ENCODE measurements at regions not wholly inside any gene's neighbourhood (a gene's known extent, or its start where the extent isn't known, plus 50 kb on each side); places are given as distances from the start of the nearest gene placed in this dataset.

GRCh38 chr17:79183293-79184158, 108.9 kb downstream of the ENGASE start:
- no peak for DNase-seq

- DNase-seq: no peak
These were observed 108.3 kb downstream of the ENGASE start for GRCh38 chr17:79183043-79183292.

DNA sequence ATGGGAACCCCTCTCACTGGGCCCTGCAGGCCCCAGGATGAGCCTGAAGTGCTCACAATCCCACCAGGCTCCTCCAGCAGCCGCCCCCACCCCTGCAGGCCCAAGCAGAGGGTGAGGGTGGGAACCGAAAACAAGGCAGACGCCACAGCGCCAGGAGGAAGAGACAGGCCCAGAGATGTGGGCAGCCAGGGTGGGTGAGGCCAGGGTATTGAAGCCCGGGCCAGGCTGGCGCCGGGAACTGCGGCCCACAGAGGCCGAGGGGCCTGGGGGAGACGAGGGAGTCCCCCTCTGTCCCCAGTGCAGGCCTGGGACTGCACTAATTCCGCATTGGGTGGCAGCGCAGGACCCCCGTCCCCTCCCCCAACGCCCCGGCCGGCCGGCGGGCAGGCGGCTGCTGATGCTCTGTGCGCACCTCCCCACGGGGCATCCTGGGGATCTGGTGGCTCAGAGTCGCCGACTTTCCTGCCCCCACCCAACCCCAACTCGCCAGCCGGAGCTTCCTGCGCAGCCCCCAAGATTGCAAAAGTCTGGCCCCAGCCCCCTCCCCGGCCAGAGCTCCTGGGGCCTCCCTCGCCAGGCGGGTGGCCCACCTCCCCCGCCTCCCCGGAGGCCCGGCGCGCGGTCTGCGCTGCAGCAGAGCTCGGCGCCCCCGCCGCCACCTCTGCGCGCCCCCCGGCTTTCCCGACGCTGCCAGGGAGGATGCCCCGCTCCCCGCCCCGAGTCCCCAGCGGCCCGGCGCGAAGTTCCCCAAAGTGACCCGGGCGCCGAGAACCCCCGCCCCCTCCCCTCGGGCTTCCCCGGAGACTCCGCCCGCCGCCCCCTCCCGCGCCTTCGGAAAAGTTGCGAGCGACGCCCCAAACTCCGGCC, 107.8 kb downstream of the ENGASE start:
- DNase-seq: no peak

DNA sequence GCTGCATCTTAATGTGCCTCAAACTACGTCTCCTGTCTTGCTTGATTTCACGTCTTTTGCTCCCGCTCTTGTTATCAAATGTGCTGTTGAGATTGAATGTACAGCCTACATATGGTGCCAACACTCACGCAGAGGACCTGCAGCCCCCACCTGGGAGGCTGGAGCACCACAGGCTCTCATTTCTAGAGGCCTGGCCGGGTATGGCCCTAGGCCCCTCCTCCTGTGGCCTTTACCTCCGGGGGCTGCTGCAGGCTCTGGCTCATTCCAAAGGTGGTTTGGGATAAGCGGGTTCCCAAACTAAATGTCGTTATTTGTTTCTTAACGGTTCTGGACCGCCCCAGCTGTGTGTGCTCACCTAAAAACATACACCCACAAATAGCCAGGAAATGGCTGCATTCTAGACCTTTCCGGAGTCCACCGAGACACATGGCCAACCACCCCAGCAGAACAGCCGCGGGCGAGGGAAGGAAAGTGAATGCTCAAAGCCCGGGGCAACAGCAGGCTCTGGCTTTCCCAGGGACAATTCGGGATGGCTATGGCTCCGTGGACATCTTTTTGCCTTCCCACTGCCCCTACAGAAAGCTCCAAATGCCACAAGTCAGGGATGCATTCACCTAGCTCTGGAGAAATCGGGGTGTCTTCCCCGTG, 105.9 kb downstream of the ENGASE start:
- DNase-seq: no peak

DNA sequence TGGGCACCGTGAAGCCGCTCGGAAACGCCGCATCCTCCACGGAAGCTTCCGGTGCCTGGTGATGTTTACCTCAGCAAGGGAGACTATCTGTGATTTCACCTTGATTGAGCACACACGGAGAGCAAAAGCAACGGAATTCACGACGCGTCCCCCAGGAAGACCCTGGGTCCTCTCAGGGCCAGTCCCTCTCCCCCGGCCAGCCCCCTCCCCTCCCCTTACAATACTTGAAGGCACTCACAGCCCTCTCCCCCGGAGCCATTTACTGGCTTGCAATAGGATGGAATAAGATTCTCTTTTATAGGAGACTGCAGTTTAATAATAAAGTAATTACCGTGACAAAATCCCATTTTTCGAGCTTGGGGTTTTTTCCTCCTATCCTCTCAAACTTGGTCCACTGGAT, 104.7 kb downstream of the ENGASE start:
- DNase-seq: no peak

GRCh38 chr17:79177877-79178276, 103.3 kb downstream of the ENGASE start:
- no peak for DNase-seq

- no peak for DNase-seq
These were observed 102.4 kb downstream of the ENGASE start for GRCh38 chr17:79176792-79177601.

DNA sequence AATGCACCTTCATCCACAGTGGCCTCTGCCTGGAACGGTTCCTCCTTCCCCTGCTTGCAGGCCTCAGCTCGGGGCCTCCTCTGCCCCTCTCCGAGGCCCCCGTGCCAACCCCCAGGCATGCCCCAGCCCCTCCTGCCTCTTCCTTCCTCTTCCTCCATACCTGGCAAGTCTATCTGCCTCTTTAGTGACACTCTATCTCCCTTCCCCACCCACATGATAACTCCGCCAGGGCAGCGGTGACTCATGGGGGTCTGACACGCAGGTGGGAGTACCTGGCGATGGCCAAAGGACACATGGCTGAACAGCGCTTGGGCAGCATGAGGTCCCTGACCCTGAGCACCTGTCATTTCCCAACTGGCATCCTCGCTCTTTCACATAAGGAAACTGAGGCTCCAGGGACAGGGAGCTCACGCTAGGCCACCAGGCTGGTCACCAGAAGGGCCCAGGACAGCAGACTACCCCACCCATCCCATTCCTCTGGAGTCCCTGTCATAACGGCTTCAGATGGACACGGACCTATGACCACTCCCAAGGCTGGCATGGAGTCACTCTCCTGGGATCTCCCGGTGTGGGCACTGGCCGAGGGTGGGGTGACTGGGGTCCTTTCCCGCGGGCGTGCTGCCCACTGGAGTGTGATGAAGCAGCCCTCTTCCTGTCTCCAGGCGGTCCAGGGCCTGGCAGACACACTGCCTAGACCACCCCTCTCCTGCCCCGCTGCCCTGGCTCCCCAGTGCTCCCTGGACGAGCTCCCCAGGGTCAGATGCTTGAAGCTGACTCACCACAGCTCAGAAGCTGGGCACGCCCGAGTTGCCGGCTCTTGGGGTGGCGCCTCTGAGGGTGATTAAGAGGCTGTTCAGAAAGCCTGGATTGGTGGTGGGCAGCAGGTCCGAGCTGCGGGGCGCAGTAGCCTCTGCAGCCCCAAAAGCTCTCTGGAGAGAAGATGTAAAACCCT, 100.6 kb downstream of the ENGASE start:
- no peak for DNase-seq

- no peak for DNase-seq
These were observed 99.7 kb downstream of the ENGASE start for GRCh38 chr17:79174193-79174765.

- no peak for DNase-seq
These were observed 96.6 kb downstream of the ENGASE start for GRCh38 chr17:79171188-79171587.

GRCh38 chr17:79169861-79170260, 95.2 kb downstream of the ENGASE start:
- DNase-seq: no peak

GRCh38 chr17:79169366-79169765, 94.7 kb downstream of the ENGASE start:
- DNase-seq: no peak

- no peak for DNase-seq
These were observed 93.9 kb downstream of the ENGASE start for GRCh38 chr17:79168486-79169055.

- DNase-seq: no peak
These were observed 92.9 kb downstream of the ENGASE start for GRCh38 chr17:79167486-79167885.

DNA sequence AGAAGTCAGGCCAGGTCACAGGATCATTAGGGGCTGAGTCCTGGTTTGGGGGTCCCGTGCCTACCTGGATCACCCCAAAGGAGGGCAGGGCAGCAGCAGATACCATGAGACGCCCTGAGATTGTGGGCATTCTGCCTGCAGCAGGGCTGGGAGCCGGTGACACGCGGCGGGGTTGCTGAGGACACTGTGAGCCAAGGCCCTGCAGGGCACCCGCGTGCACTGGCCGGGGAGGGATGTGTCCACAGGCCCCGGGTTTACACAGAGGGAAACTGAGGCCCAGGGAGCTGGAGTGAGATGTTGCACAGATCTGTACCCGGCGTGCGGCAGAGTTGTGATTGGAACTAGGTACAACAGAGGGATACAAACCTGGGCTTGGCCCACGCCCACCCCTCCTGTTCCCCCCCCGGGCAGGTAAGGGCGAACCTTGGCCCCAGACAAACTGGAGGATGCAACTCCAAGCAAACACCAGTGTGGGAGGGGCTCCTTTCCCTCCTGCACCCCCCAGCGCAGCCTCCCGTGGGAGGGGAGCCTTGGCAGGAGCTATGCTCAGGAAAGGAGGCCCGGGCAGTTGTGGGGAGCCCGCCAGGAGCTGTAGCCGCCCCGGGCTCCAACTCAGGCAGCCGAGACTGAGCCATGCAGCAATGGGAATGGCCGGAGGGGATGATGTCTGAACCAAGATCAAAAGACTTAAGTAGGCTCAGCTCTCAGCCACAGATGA, 91.3 kb downstream of the ENGASE start:
- DNase-seq: no peak

- DNase-seq: no peak
These were observed 90.5 kb downstream of the ENGASE start for GRCh38 chr17:79164913-79165695.

GRCh38 chr17:79164408-79164807, 89.8 kb downstream of the ENGASE start:
- DNase-seq: no peak

DNA sequence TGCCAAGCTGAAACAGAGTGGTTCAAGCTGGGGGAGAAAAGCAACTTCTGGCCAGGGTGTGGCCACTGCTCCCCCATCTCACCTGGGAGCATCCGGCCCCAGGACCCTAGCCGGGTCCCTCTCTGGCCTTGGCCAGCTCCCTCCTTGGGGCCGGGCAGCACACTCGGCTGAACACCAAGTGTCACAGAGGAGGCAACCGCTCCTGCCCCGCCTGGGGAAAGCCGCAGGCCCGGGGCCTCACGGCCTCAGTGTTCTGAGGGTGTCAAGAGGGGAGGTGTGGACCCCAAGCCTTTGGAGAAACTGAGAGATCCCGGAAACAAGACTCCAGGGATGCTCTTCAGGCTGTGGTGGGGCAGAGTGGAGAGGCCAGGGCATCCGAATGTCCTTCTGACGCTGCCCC, 88.4 kb downstream of the ENGASE start:
- no peak for DNase-seq

Measured in activated CD8-positive, alpha-beta memory T cell treated with anti-CD3 and anti-CD28 coated beads, Interleukin-2, amount 50 U/mL, for 48 hours (primary cell).